ENCODE measurements at regions not wholly inside any gene's neighbourhood (a gene's known extent, or its start where the extent isn't known, plus 50 kb on each side); places are given as distances from the start of the nearest gene placed in this dataset.

DNA sequence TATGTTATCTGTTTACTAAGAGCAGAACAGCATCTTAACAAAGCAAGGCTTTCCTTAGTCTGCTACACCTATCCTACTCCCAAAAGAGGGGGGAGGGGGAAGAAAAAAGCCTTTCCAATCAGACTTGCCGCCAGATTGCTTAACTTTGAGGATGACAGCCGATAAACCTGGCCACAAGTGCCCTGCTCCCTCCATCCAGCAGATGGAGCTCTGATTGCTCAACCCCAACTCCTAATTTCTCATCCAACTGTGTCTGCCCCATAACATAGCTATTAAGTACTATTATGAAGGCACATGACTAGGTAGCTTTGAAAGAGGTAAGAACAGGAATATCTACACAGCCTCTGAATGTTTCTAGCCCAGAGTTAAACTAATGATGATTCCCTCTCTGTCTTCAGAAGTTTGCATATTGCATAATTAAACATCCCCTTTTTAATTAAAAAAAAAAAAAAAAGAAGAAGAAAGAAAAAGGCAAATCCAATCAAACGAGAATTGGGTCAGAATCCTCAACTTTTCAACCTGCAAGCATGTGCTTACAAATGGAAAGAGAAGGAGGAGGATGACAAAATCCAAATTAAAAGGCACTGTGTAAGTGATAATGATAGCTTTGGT, 247.4 kb downstream of the GALC start:
- TF ChIP-seq EZH2phosphoT487 (IDR thresholded peaks at IDR 0.05; ENCODE audit: unreplicated experiment) (no peak), CTCF (conservative IDR thresholded peaks at IDR 0.05; ENCODE audit: low read depth in 2 of 2) (peak; percentile 84), CREB1 (CRISPR knock-in tag; IDR thresholded peaks at IDR 0.05; ENCODE audit: low read depth) (no peak)

Data from GM23338 (cell line).